GM12875 (cell line): ENCODE measurements at regions not wholly inside any gene's neighbourhood (a gene's known extent, or its start where the extent isn't known, plus 50 kb on each side); places are given as distances from the start of the nearest gene placed in this dataset.
"Not testable (repeated sequence)": the region's sequence is repeated elsewhere in the genome, so short reads cannot be mapped to it uniquely, and the experiment has no call there.

Experiments
- H3K4me3 ChIP-seq: one replicate; pipeline ENCODE4 v1.5.1; 2011; ENCODE audit warnings: low read depth, low read length, control low read depth
- CTCF ChIP-seq: IDR thresholded peaks from 2 replicates; pipeline ENCODE4 v1.5.1; 2011; ENCODE audit warnings: low read depth, mild to moderate bottlenecking, control low read depth, inconsistent platforms, low read length, moderate library complexity, borderline replicate concordance; ENCODE audit not compliant: insufficient read depth

GRCh38 chr1:5730272-5731109 lies 261.7 kb downstream of the NPHP4 start:
- TF ChIP-seq CTCF, result no peak
- no peak overlapping the region for H3K4me3 ChIP-seq

- no peak for TF ChIP-seq CTCF
- no peak overlapping the region for H3K4me3 ChIP-seq
Observed at GRCh38 chr1:5729636-5730145, 262.5 kb downstream of the NPHP4 start.

- no peak for TF ChIP-seq CTCF
- no peak overlapping the region for H3K4me3 ChIP-seq
Observed at GRCh38 chr1:5728663-5729355, 263.4 kb downstream of the NPHP4 start.

DNA sequence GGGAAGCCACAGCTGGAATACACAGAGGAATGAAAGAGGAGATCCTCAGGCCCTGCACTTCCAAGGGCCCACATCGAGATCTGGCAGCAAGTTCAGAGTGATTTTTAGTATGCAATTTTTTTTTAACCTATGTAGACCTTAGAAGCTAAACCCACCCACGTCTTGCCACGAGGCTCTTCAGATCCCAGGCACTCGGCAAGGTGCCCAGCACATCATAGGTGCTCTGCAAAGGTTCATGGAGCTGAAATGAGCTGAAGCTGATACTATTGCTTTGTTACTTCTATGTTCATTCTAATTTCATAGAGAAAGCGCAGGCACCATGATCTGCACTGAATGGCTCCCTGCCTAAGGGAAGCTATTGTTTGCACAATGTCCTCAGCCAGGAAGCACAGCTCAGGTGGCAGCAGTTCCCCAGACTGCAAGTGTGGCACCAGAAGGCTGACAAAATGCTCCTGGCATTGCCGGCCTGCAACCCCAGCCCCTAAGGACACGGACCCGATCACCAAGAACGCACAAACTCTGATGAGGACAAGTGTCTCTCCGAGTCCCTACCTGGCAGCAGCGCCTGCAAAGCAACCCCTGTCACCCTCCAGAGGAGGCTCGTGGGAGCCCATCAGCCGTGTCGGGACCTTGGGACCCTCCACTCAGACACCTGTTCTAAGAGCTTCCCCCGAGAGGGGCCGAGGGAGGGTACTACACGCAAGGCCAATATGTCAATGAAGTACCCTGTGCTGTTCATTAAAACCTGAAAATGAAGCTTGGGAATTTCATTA lies 264.2 kb downstream of the NPHP4 start:
- H3K4me3 ChIP-seq, result no peak overlapping the region
- TF ChIP-seq CTCF, result no peak

DNA sequence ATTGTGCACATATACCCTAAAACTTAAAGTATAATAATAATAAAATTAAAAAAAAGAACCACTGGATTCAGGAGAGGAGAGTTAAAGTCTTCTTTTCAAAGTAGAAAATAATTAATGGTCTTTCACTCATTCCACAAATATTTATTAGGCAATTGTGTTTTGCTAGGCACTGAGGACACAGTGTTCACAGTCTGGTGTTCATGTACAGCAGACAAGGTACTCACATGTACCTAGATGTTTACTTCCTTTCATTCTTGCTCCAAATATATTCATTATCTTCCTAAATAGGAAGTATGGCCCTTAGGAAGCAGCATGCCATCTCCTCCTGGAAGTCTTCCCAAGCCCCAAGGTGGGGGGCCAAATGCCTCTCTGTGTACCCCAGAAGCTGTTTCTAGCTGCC lies 265.0 kb downstream of the NPHP4 start:
- TF ChIP-seq CTCF, result no peak
- no peak overlapping the region for H3K4me3 ChIP-seq

DNA sequence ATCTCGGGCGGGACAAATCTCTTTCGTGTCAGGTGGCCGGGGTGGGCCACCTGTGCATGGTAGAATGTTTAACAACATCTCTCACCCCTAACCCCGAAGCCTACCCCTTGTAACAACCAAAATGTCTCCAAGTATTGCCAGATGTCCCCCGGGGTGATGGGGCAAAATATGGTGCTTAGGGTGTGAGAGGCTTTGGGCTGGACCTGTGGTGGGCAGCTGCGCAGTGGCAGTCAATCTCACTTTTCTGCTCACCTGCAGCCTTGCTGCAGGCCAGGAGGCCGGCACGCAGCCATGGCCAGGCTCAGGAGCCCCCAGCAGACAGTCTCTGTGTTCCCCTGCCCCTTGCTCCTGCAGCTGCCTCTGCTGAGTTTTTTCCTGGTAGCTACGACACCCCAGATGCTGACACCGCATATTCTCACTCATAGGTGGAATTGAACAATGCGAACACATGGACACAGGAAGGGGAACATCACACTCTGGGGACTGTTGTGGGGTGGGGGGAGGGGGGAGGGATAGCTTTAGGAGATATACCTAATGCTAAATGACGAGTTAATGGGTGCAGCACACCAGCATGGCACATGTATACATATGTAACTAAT lies 265.5 kb downstream of the NPHP4 start:
- not testable (repeated sequence) for H3K4me3 ChIP-seq
